GM12891 (cell line): ENCODE measurements at regions not wholly inside any gene's neighbourhood (a gene's known extent, or its start where the extent isn't known, plus 50 kb on each side); places are given as distances from the start of the nearest gene placed in this dataset.

Experiments used
- POLR2A ChIP-seq: IDR thresholded peaks from 2 replicates; pipeline ENCODE4 v1.6.1; 2011; ENCODE audit warnings: low read depth, low read length, control low read depth
- POLR2AphosphoS5 ChIP-seq: IDR thresholded peaks from 2 replicates; pipeline ENCODE4 v1.6.1; 2011; ENCODE audit warnings: low read depth, low read length, control low read depth

DNA sequence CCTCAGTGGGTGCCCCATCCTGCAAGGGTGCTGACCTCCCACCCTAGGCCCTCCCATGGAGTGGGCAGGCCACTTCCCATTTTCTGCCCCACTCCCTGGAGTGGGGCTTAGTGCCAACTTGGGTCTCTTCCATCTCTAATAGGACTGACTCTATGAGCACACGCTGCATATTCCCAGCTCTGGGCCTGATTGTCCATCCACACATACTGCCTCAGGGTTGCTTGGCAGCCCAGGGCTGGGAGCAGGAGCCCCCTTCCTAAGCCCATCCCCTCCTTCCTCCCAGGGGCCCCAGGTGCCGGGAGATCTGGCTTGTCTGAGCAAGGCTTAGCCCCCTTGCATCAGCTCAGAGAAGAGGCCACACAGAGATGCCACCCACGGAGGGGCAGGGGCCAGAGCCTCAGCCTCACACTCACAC is 55.1 kb downstream of the PJA1 start:
- TF ChIP-seq POLR2A: no peak
- no peak for TF ChIP-seq POLR2AphosphoS5
